Activated CD4-positive, alpha-beta T cell treated with anti-CD3 and anti-CD28 coated beads for 36 hours (primary cell): ENCODE measurements at regions not wholly inside any gene's neighbourhood (a gene's known extent, or its start where the extent isn't known, plus 50 kb on each side); places are given as distances from the start of the nearest gene placed in this dataset.
"Not testable (repeated sequence)": the region's sequence is repeated elsewhere in the genome, so short reads cannot be mapped to it uniquely, and the experiment has no call there.

ENCODE experiments used
- ATAC-seq: fragments of 200-7000 bp; cut with Tn5 transposase; one replicate; pipeline ENCODE4 v1.10.0; 2021; ENCODE audit warnings: mild to moderate bottlenecking, moderate library complexity
- CTCF ChIA-PET: fragments of 350-600 bp; sonication (Branson Sonifier 250); formaldehyde crosslinking; loops from one replicate; lab custom pipeline; 2021; ENCODE audit warnings: antibody characterized with exemption; lab: Charles Lee
- POLR2A ChIA-PET: fragments of 350-600 bp; sonication (Branson Sonifier 250); formaldehyde crosslinking; loops from one replicate; lab custom pipeline; 2021; ENCODE audit warnings: antibody characterized with exemption, inconsistent platforms; lab: Charles Lee
- DNase-seq: peaks from one replicate; pipeline ENCODE4 v3.0.0-alpha.2; 2020
- H3K27ac Mint-ChIP-seq: one replicate; pipeline ENCODE4 v1.8.0; 2021; ENCODE audit warnings: mixed read lengths
- H3K27me3 Mint-ChIP-seq: one replicate; pipeline ENCODE4 v1.8.0; 2021; ENCODE audit warnings: mixed read lengths
- H3K36me3 Mint-ChIP-seq: one replicate; pipeline ENCODE4 v1.8.0; 2021; ENCODE audit warnings: low read depth, mixed read lengths
- H3K4me1 Mint-ChIP-seq: one replicate; pipeline ENCODE4 v1.8.0; 2021; ENCODE audit warnings: mixed read lengths
- H3K4me3 Mint-ChIP-seq: one replicate; pipeline ENCODE4 v1.8.0; 2021; ENCODE audit warnings: mild to moderate bottlenecking, moderate library complexity, mixed read lengths
- H3K9me3 Mint-ChIP-seq: one replicate; pipeline ENCODE4 v1.8.0; 2021; ENCODE audit warnings: low read depth, mixed read lengths
- intact Hi-C, 2 experiments: fragments of 100-400 bp; cut with DNase I in 1 of 2; cut with micrococcal nuclease in 1 of 2; formaldehyde crosslinking; loops; one replicate each; pipeline versions ENCODE4 v1.14.2 to v1.15.1; 2022 to 2024; cut with DNase I, micrococcal nuclease

GRCh38 chr7:46115410-46115809 lies 194.3 kb upstream of the IGFBP3 start:
- H3K27ac Mint-ChIP-seq = no peak overlapping the region
- POLR2A ChIA-PET = no interaction called here

GRCh38 chr7:46109437-46109836 lies 188.4 kb upstream of the IGFBP3 start:
- DNase-seq = no peak
- Mint-ChIP-seq H3K9me3 (no peaks in the 10 kb centered on the region), H3K4me3 (no peak overlapping the region), H3K27ac (no peak overlapping the region), H3K27me3 (no peaks in the 10 kb centered on the region), H3K4me1 (no peaks in the 10 kb centered on the region), H3K36me3 (no peaks in the 10 kb centered on the region)
- ChIA-PET CTCF (no interaction called here), POLR2A (no interaction called here)
- intact Hi-C loops = no loop called here
- ATAC-seq = no peak

More at GRCh38 chr7:46115410-46115809, 194.3 kb upstream of the IGFBP3 start:
- Mint-ChIP-seq H3K27me3 (no peaks in the 10 kb centered on the region), H3K4me3 (no peak overlapping the region), H3K9me3 (no peaks in the 10 kb centered on the region), H3K36me3 (no peaks in the 10 kb centered on the region), H3K4me1 (no peaks in the 10 kb centered on the region)
- intact Hi-C loops = no loop called here
- DNase-seq (no peak), ATAC-seq (no peak)
- CTCF ChIA-PET = no interaction called here

- DNase-seq (no peak), ATAC-seq (no peak)
- no peak overlapping the region for H3K27ac Mint-ChIP-seq
- intact Hi-C loops = no loop called here
- H3K4me1 Mint-ChIP-seq = no peaks in the 10 kb centered on the region
- CTCF ChIA-PET = no interaction called here
- POLR2A ChIA-PET = no interaction called here
- no peaks in the 10 kb centered on the region for H3K9me3 Mint-ChIP-seq
- H3K36me3 Mint-ChIP-seq = no peaks in the 10 kb centered on the region
- no peaks in the 10 kb centered on the region for H3K27me3 Mint-ChIP-seq
- no peak overlapping the region for H3K4me3 Mint-ChIP-seq
These were observed 187.2 kb upstream of the IGFBP3 start for GRCh38 chr7:46108272-46108671.

GRCh38 chr7:46107610-46108217 lies 186.6 kb upstream of the IGFBP3 start:
- Mint-ChIP-seq H3K27me3 (no peaks in the 10 kb centered on the region), H3K36me3 (no peaks in the 10 kb centered on the region), H3K4me3 (no peak overlapping the region), H3K4me1 (no peaks in the 10 kb centered on the region), H3K9me3 (no peaks in the 10 kb centered on the region), H3K27ac (no peak overlapping the region)
- DNase-seq (no peak), ATAC-seq (no peak)
- CTCF ChIA-PET = no interaction called here
- intact Hi-C loops = no loop called here
- POLR2A ChIA-PET = no interaction called here

DNA sequence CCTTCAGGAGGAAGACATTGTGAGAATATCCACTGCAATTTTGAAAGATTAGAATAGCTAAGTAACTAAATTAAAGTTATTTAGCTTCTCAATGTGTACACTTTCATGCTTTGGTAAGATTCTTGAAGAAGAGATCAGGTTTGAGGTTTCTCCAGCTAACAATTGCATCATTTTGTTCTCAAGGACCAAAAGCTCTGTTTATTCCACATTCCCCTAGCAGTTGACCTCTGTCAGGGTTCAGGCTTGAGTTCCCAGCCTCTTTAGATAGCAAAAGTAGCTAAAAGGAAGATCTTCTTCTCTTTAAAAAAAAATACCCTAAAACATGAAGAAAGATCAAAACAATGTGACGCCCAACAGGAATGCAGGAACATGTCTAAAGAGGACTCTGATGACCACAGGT lies 179.4 kb upstream of the IGFBP3 start:
- CTCF ChIA-PET = no interaction called here
- no peak for DNase-seq

GRCh38 chr7:46099076-46099475 lies 178.0 kb upstream of the IGFBP3 start:
- peaks cover 3% of the 10 kb centered on the region for H3K9me3 Mint-ChIP-seq
- no peak for ATAC-seq
- no peak overlapping the region for H3K27ac Mint-ChIP-seq
- H3K36me3 Mint-ChIP-seq = no peaks in the 10 kb centered on the region
- DNase-seq = no peak
- no peak overlapping the region for H3K4me3 Mint-ChIP-seq
- H3K27me3 Mint-ChIP-seq = peaks cover 6% of the 10 kb centered on the region
- intact Hi-C loops = no loop called here
- no peaks in the 10 kb centered on the region for H3K4me1 Mint-ChIP-seq
- ChIA-PET POLR2A (no interaction called here), CTCF (no interaction called here)

More for the DNA sequence above, 179.4 kb upstream of the IGFBP3 start:
- H3K9me3 Mint-ChIP-seq = peaks cover 3% of the 10 kb centered on the region
- ATAC-seq = no peak
- intact Hi-C loops = no loop called here
- H3K27me3 Mint-ChIP-seq = peaks cover 6% of the 10 kb centered on the region
- H3K36me3 Mint-ChIP-seq = no peaks in the 10 kb centered on the region
- H3K4me3 Mint-ChIP-seq = no peak overlapping the region
- H3K4me1 Mint-ChIP-seq = no peaks in the 10 kb centered on the region
- H3K27ac Mint-ChIP-seq = no peak overlapping the region
- POLR2A ChIA-PET = no interaction called here

- ATAC-seq = no peak
- peaks cover 7% of the 10 kb centered on the region for H3K9me3 Mint-ChIP-seq
- H3K27me3 Mint-ChIP-seq = no peaks in the 10 kb centered on the region
- no peak overlapping the region for H3K4me3 Mint-ChIP-seq
- H3K4me1 Mint-ChIP-seq = no peaks in the 10 kb centered on the region
- ChIA-PET POLR2A (no interaction called here), CTCF (no interaction called here)
- intact Hi-C loops = no loop called here
- no peak for DNase-seq
- no peaks in the 10 kb centered on the region for H3K36me3 Mint-ChIP-seq
- H3K27ac Mint-ChIP-seq = no peak overlapping the region
These were observed 170.0 kb upstream of the IGFBP3 start for GRCh38 chr7:46091071-46091470.

DNA sequence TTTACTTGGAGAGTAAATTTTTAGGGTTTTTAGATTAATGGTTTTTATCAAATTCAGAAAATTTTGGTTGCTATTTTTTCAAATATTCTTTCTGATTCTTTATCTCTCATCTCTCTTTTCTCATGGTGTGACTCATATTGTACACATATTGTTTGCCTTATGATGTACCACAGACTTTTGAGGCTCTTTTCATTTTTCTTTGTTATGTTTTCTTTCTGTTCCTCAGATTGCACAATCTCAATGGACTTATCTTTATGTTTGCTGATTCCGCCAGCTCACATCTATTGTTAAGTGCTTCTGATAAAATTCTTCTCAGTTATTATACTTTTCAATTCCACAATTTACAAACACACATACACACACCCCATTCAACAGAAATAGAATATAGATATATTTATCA lies 168.2 kb upstream of the IGFBP3 start:
- intact Hi-C loops = no loop called here
- ATAC-seq = no peak
- Mint-ChIP-seq H3K4me1 (no peaks in the 10 kb centered on the region), H3K36me3 (no peaks in the 10 kb centered on the region), H3K4me3 (no peak overlapping the region), H3K27ac (no peak overlapping the region), H3K27me3 (no peaks in the 10 kb centered on the region), H3K9me3 (peaks cover 7% of the 10 kb centered on the region)
- DNase-seq = no peak
- CTCF ChIA-PET = no interaction called here
- POLR2A ChIA-PET = no interaction called here

- H3K27me3 Mint-ChIP-seq, H3K4me1 Mint-ChIP-seq, H3K4me3 Mint-ChIP-seq, intact Hi-C loops, ATAC-seq, H3K27ac Mint-ChIP-seq, DNase-seq, POLR2A ChIA-PET, CTCF ChIA-PET, H3K9me3 Mint-ChIP-seq, H3K36me3 Mint-ChIP-seq: not testable (repeated sequence)
These were observed 167.4 kb upstream of the IGFBP3 start for GRCh38 chr7:46088486-46088885.

DNA sequence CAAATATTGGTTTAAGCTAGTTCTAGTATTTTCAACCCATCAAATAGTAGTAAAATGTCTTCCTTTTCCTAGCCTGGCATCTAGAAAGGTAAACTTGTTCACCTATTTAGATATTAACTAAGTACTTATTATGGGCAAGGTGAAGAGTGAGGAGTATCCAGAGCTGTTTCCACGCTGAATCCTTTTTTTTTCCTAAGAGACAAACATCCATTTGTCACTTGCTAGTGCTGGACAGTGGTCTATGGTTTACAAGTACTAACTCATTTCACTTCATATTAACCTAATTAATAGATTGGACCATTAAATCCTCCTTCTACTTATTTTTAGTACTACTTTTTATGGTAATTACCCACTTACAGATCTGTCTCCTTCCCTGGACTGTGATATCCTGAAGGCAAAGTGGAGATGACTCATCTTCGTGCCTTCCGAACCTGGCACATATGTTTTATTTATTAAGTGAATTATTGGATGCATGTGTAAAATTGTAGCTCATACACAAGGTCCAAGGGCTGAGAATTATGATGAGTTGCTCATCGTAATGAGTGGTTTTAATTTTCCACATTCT lies 159.6 kb upstream of the IGFBP3 start:
- no peak for ATAC-seq
- Mint-ChIP-seq H3K36me3 (no peaks in the 10 kb centered on the region), H3K27me3 (no peaks in the 10 kb centered on the region), H3K27ac (no peak overlapping the region), H3K4me1 (no peaks in the 10 kb centered on the region), H3K4me3 (no peak overlapping the region), H3K9me3 (no peaks in the 10 kb centered on the region)
- POLR2A ChIA-PET = no interaction called here
- intact Hi-C loops = no loop called here
- no peak for DNase-seq
- CTCF ChIA-PET = no interaction called here

GRCh38 chr7:46079421-46079820 lies 158.3 kb upstream of the IGFBP3 start:
- Mint-ChIP-seq H3K27me3 (no peaks in the 10 kb centered on the region), H3K4me1 (no peaks in the 10 kb centered on the region), H3K36me3 (no peaks in the 10 kb centered on the region), H3K4me3 (no peak overlapping the region), H3K27ac (no peak overlapping the region), H3K9me3 (no peaks in the 10 kb centered on the region)
- POLR2A ChIA-PET = no interaction called here
- intact Hi-C loops = no loop called here
- ATAC-seq = no peak
- DNase-seq = no peak
- CTCF ChIA-PET = no interaction called here

- CTCF ChIA-PET = no interaction called here
- Mint-ChIP-seq H3K9me3 (no peaks in the 10 kb centered on the region), H3K36me3 (no peaks in the 10 kb centered on the region), H3K27ac (no peak overlapping the region), H3K4me1 (no peaks in the 10 kb centered on the region), H3K27me3 (peaks cover 7% of the 10 kb centered on the region), H3K4me3 (no peak overlapping the region)
- POLR2A ChIA-PET = interaction anchor here (0.6 kb wide), 1 partner anchor 539 kb away, joined by 3 read pairs; no protein-coding TSS in a partner anchor
- no peak for DNase-seq
- ATAC-seq = no peak
- intact Hi-C loops = no loop called here
These were observed 155.5 kb upstream of the IGFBP3 start for GRCh38 chr7:46076527-46076926.
